Fibroblast of upper back skin (primary cell): ENCODE measurements at regions not wholly inside any gene's neighbourhood (a gene's known extent, or its start where the extent isn't known, plus 50 kb on each side); places are given as distances from the start of the nearest gene placed in this dataset.
"Not testable (repeated sequence)": the region's sequence is repeated elsewhere in the genome, so short reads cannot be mapped to it uniquely, and the experiment has no call there.

Experiments used
- DNase-seq: peaks from one replicate; pipeline ENCODE4 v3.0.0-alpha.2; 2013

GRCh38 chr2:186093174-186093573, 354.6 kb downstream of the FSIP2 start:
- no peak for DNase-seq

GRCh38 chr2:186098821-186099220, 360.2 kb downstream of the FSIP2 start:
- DNase-seq, result no peak

GRCh38 chr2:186099826-186100225, 361.2 kb downstream of the FSIP2 start:
- DNase-seq, result no peak

- no peak for DNase-seq
These were observed 362.0 kb downstream of the FSIP2 start for GRCh38 chr2:186100636-186101035.

GRCh38 chr2:186101616-186102015, 363.0 kb downstream of the FSIP2 start:
- no peak for DNase-seq

- DNase-seq, result no peak
These were observed 364.7 kb downstream of the FSIP2 start for GRCh38 chr2:186103276-186103675.

GRCh38 chr2:186105016-186105724, 366.6 kb downstream of the FSIP2 start:
- no peak for DNase-seq

- DNase-seq, result no peak
These were observed 369.9 kb downstream of the FSIP2 start for GRCh38 chr2:186108470-186108869.

GRCh38 chr2:186113284-186113683, 372.8 kb upstream of the ZC3H15 start:
- DNase-seq, result no peak

- no peak for DNase-seq
These were observed 360.9 kb upstream of the ZC3H15 start for GRCh38 chr2:186125156-186125555.

- DNase-seq, result no peak
These were observed 360.4 kb upstream of the ZC3H15 start for GRCh38 chr2:186125625-186126024.

- DNase-seq, result no peak
These were observed 359.9 kb upstream of the ZC3H15 start for GRCh38 chr2:186126181-186126580.

GRCh38 chr2:186129767-186130581, 356.1 kb upstream of the ZC3H15 start:
- DNase-seq, result peak; percentile 65

GRCh38 chr2:186130748-186131641, 355.1 kb upstream of the ZC3H15 start:
- no peak for DNase-seq

- DNase-seq, result peak; percentile 74
These were observed 350.4 kb upstream of the ZC3H15 start for GRCh38 chr2:186135686-186136085.

GRCh38 chr2:186136860-186137259, 349.2 kb upstream of the ZC3H15 start:
- peak; percentile 11 for DNase-seq

- no peak for DNase-seq
These were observed 347.2 kb upstream of the ZC3H15 start for GRCh38 chr2:186138845-186139244.

- DNase-seq, result no peak
These were observed 327.0 kb upstream of the ZC3H15 start for GRCh38 chr2:186159101-186159500.

- no peak for DNase-seq
These were observed 321.7 kb upstream of the ZC3H15 start for GRCh38 chr2:186164325-186164724.

- no peak for DNase-seq
These were observed 315.4 kb upstream of the ZC3H15 start for GRCh38 chr2:186170693-186171092.

- DNase-seq, result no peak
These were observed 304.4 kb upstream of the ZC3H15 start for GRCh38 chr2:186181625-186182024.

GRCh38 chr2:186182366-186182765, 303.7 kb upstream of the ZC3H15 start:
- DNase-seq, result not testable (repeated sequence)

GRCh38 chr2:186183406-186183805, 302.7 kb upstream of the ZC3H15 start:
- DNase-seq, result no peak
